HEK293 (cell line): ENCODE measurements at regions not wholly inside any gene's neighbourhood (a gene's known extent, or its start where the extent isn't known, plus 50 kb on each side); places are given as distances from the start of the nearest gene placed in this dataset.

Experiments
- CTCF ChIA-PET: fragments of 350-600 bp; formaldehyde crosslinking; extraction: SDS; loops from one replicate; lab custom pipeline; 2021; ENCODE audit warnings: antibody characterized with exemption; lab: Yijun Ruan, JAX
- POLR2A ChIA-PET: fragments of 300-600 bp; formaldehyde crosslinking; extraction: SDS; loops from one replicate; lab custom pipeline; 2020; ENCODE audit warnings: antibody characterized with exemption, inconsistent platforms; lab: Yijun Ruan, JAX
- H3K27ac ChIP-seq: fragments of 200-500 bp; sonication (Bioruptor generic); 2 replicates; pipeline ENCODE4 v1.5.1; 2014; ENCODE audit warnings: low read depth, low read length, control low read depth, inconsistent platforms; ENCODE audit errors: extremely low read depth
- H3K36me3 ChIP-seq, 2 experiments: fragments of 200-500 bp in 1 of 2; sonication (Bioruptor generic) in 1 of 2; 1 replicate in 1 of 2; 2 replicates in 1 of 2; pipeline ENCODE4 v1.5.1; 2014 to 2017; ENCODE audit warnings: inconsistent platforms in 2 of 2, low read length in 2 of 2; ENCODE audit not compliant: control insufficient read depth in 2 of 2, insufficient read depth in 1 of 2
- H3K4me1 ChIP-seq: fragments of 200-500 bp; sonication (Bioruptor generic); 2 replicates; pipeline ENCODE4 v1.5.1; 2014; ENCODE audit warnings: mild to moderate bottlenecking, low read length, inconsistent platforms; ENCODE audit not compliant: control insufficient read depth, insufficient read depth
- H3K4me3 ChIP-seq: 2 replicates; pipeline ENCODE4 v1.5.1; 2011; ENCODE audit warnings: low read depth, mild to moderate bottlenecking, control low read depth, low read length, moderate library complexity
- H3K9me3 ChIP-seq: fragments of 200-500 bp; sonication (Bioruptor generic); 2 replicates; pipeline ENCODE4 v1.5.1; 2014; ENCODE audit warnings: low read depth, low read length, inconsistent platforms; ENCODE audit not compliant: control insufficient read depth, insufficient read depth
- GLIS2 ChIP-seq: fragments of 450-650 bp; formaldehyde crosslinking; IDR thresholded peaks from 2 replicates; pipeline ENCODE4 v1.5.1; 2016; ENCODE audit warnings: missing biosample characterization, missing genetic modification characterization
- HOXA7 ChIP-seq: sonication (generic); formaldehyde crosslinking; IDR thresholded peaks from 2 replicates; pipeline ENCODE4 v1.8.1; 2022; ENCODE audit warnings: missing genetic modification reagents, borderline replicate concordance
- HOXC10 ChIP-seq: sonication (generic); formaldehyde crosslinking; IDR thresholded peaks from 2 replicates; pipeline ENCODE4 v1.8.1; 2023; ENCODE audit warnings: mild to moderate bottlenecking, missing genetic modification reagents
- HOXD13 ChIP-seq: sonication (generic); formaldehyde crosslinking; IDR thresholded peaks from 2 replicates; pipeline ENCODE4 v1.8.0; 2022; ENCODE audit warnings: missing genetic modification reagents, borderline replicate concordance
- KLF1 ChIP-seq: fragments of 450-650 bp; formaldehyde crosslinking; IDR thresholded peaks from 2 replicates; pipeline ENCODE4 v1.5.1; 2016; ENCODE audit warnings: missing biosample characterization, missing genetic modification characterization
- KLF8 ChIP-seq: fragments of 450-650 bp; formaldehyde crosslinking; IDR thresholded peaks from 2 replicates; pipeline ENCODE4 v1.5.1; 2016; ENCODE audit warnings: missing biosample characterization, missing genetic modification characterization
- OSR2 ChIP-seq: fragments of 450-650 bp; formaldehyde crosslinking; IDR thresholded peaks from 2 replicates; pipeline ENCODE4 v1.5.1; 2016; ENCODE audit warnings: missing biosample characterization, missing genetic modification characterization
- SP7 ChIP-seq: fragments of 450-650 bp; formaldehyde crosslinking; IDR thresholded peaks from 2 replicates; pipeline ENCODE4 v1.5.1; 2016; ENCODE audit warnings: missing biosample characterization, missing genetic modification characterization
- WT1 ChIP-seq: fragments of 450-650 bp; formaldehyde crosslinking; IDR thresholded peaks from 2 replicates; pipeline ENCODE4 v1.5.1; 2016; ENCODE audit warnings: missing biosample characterization, missing genetic modification characterization
- ZBTB11 ChIP-seq: fragments of 450-650 bp; formaldehyde crosslinking; conservative IDR thresholded peaks from 2 replicates; pipeline ENCODE4 v1.5.1; 2016; ENCODE audit warnings: low read depth, missing biosample characterization, missing genetic modification characterization
- ZBTB17 ChIP-seq: fragments of 450-650 bp; formaldehyde crosslinking; IDR thresholded peaks from 2 replicates; pipeline ENCODE4 v1.5.1; 2016; ENCODE audit warnings: missing biosample characterization, missing genetic modification characterization
- ZBTB49 ChIP-seq: fragments of 450-650 bp; formaldehyde crosslinking; IDR thresholded peaks from 2 replicates; pipeline ENCODE4 v1.5.1; 2016; ENCODE audit warnings: missing biosample characterization, missing genetic modification characterization, low read depth
- ZFP37 ChIP-seq: fragments of 450-650 bp; formaldehyde crosslinking; IDR thresholded peaks from 2 replicates; pipeline ENCODE4 v1.5.1; 2016; ENCODE audit warnings: missing biosample characterization, missing genetic modification characterization
- ZIC2 ChIP-seq: fragments of 450-650 bp; formaldehyde crosslinking; IDR thresholded peaks from 2 replicates; pipeline ENCODE4 v1.5.1; 2016; ENCODE audit warnings: missing biosample characterization, missing genetic modification characterization
- ZNF121 ChIP-seq: fragments of 450-650 bp; formaldehyde crosslinking; IDR thresholded peaks from 2 replicates; pipeline ENCODE4 v1.5.1; 2016; ENCODE audit warnings: missing biosample characterization, missing genetic modification characterization
- ZNF133 ChIP-seq: fragments of 450-650 bp; formaldehyde crosslinking; IDR thresholded peaks from 2 replicates; pipeline ENCODE4 v1.5.1; 2016; ENCODE audit warnings: missing biosample characterization, missing genetic modification characterization
- ZNF214 ChIP-seq: fragments of 450-650 bp; formaldehyde crosslinking; IDR thresholded peaks from 2 replicates; pipeline ENCODE4 v1.5.1; 2017; ENCODE audit warnings: missing biosample characterization, mild to moderate bottlenecking, missing genetic modification characterization, borderline replicate concordance
- ZNF404 ChIP-seq: fragments of 450-650 bp; formaldehyde crosslinking; IDR thresholded peaks from 2 replicates; pipeline ENCODE4 v1.5.1; 2017; ENCODE audit warnings: missing biosample characterization, missing genetic modification characterization
- ZNF473 ChIP-seq: fragments of 450-650 bp; formaldehyde crosslinking; IDR thresholded peaks from 2 replicates; pipeline ENCODE4 v1.5.1; 2017; ENCODE audit warnings: missing biosample characterization, missing genetic modification characterization
- ZNF48 ChIP-seq: fragments of 450-650 bp; formaldehyde crosslinking; IDR thresholded peaks from 2 replicates; pipeline ENCODE4 v1.5.1; 2016; ENCODE audit warnings: missing biosample characterization, missing genetic modification characterization
- ZNF521 ChIP-seq: fragments of 450-650 bp; formaldehyde crosslinking; IDR thresholded peaks from 2 replicates; pipeline ENCODE4 v1.5.1; 2017; ENCODE audit warnings: missing biosample characterization, mild to moderate bottlenecking, missing genetic modification characterization
- ZNF654 ChIP-seq: fragments of 450-650 bp; formaldehyde crosslinking; IDR thresholded peaks from 2 replicates; pipeline ENCODE4 v1.5.1; 2016; ENCODE audit warnings: low read depth, missing biosample characterization, missing genetic modification characterization
- ZNF677 ChIP-seq: fragments of 450-650 bp; IDR thresholded peaks from 2 replicates; pipeline ENCODE4 v1.5.0; 2018; ENCODE audit warnings: missing biosample characterization, mild to moderate bottlenecking, missing genetic modification characterization, moderate library complexity
- ZNF776 ChIP-seq: fragments of 450-650 bp; formaldehyde crosslinking; IDR thresholded peaks from 2 replicates; pipeline ENCODE4 v1.5.0; 2017; ENCODE audit warnings: missing biosample characterization, missing genetic modification characterization, borderline replicate concordance
- TF ChIP-seq, protein P1 (sequence below): fragments of 450-650 bp; formaldehyde crosslinking; IDR thresholded peaks from 2 replicates; pipeline ENCODE4 v1.5.1; 2017; ENCODE audit warnings: missing biosample characterization, mild to moderate bottlenecking, missing genetic modification characterization, moderate library complexity
- TF ChIP-seq, protein P2 (sequence below): fragments of 450-650 bp; formaldehyde crosslinking; IDR thresholded peaks from 2 replicates; pipeline ENCODE4; 2016; ENCODE audit warnings: missing biosample characterization, missing genetic modification characterization

DNA sequence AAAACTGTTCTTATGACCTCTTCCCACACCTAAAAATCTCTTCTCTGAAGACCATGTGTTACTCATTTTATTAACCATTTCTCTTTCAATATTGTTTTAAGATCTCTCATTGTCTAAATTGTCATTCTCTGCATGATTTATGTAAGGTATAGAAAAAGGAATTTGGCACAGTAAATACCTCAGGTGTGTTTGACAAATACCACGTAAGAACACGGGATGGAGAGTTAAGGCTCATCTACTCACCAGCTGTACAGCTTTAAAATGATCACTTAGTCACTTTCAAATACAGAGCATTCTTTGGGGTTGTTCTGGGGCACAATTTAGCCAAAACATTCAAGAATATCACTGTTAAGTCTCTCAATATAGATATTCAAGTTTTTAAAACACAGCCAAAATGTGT is 627.1 kb downstream of the MCTP2 start:
- ChIA-PET POLR2A (no interaction called here), CTCF (no interaction called here)
- Histone ChIP-seq H3K4me1 (no peaks in the 10 kb centered on the region), H3K4me3 (no peak overlapping the region), H3K36me3 (no peaks in the 10 kb centered on the region), H3K9me3 (no peaks in the 10 kb centered on the region), H3K27ac (no peak overlapping the region)
- TF ChIP-seq ZNF48 (no peak), SP7 (tag by site-specific recombination) (no peak), GLIS2 (tag by site-specific recombination) (no peak), ZBTB17 (tag by site-specific recombination) (no peak), ZNF404 (tag by site-specific recombination) (no peak), ZNF654 (no peak), WT1 (tag by site-specific recombination) (no peak), ZIC2 (tag by site-specific recombination) (no peak), ZBTB11 (tag by site-specific recombination) (no peak), ZNF473 (no peak), ZBTB49 (no peak), ZNF214 (tag by site-specific recombination) (no peak), KLF1 (tag by site-specific recombination) (no peak)

- CTCF ChIA-PET, result no interaction called here
- H3K4me1 ChIP-seq, result no peaks in the 10 kb centered on the region
- no peaks in the 10 kb centered on the region for H3K36me3 ChIP-seq
- no peak overlapping the region for H3K27ac ChIP-seq
- POLR2A ChIA-PET, result no interaction called here
- H3K9me3 ChIP-seq, result no peaks in the 10 kb centered on the region
- H3K4me3 ChIP-seq, result no peak overlapping the region
- TF ChIP-seq ZNF776 (tag by site-specific recombination), result no peak
- TF ChIP-seq ZNF677, result no peak
- no peak for TF ChIP-seq KLF8 (tag by site-specific recombination)
- TF ChIP-seq, protein P1, sequence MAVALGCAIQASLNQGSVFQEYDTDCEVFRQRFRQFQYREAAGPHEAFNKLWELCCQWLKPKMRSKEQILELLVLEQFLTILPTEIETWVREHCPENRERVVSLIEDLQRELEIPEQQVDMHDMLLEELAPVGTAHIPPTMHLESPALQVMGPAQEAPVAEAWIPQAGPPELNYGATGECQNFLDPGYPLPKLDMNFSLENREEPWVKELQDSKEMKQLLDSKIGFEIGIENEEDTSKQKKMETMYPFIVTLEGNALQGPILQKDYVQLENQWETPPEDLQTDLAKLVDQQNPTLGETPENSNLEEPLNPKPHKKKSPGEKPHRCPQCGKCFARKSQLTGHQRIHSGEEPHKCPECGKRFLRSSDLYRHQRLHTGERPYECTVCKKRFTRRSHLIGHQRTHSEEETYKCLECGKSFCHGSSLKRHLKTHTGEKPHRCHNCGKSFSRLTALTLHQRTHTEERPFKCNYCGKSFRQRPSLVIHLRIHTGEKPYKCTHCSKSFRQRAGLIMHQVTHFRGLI, result no peak
- TF ChIP-seq, all 188 proteins: peak for 0
Observed at GRCh38 chr15:94858920-94859319, 627.6 kb downstream of the MCTP2 start.

GRCh38 chr15:94864600-94864999 is 633.2 kb downstream of the MCTP2 start:
- CTCF ChIA-PET, result no interaction called here
- Histone ChIP-seq H3K36me3 (no peaks in the 10 kb centered on the region), H3K4me1 (no peaks in the 10 kb centered on the region), H3K27ac (no peak overlapping the region), H3K9me3 (no peaks in the 10 kb centered on the region), H3K4me3 (no peak overlapping the region)
- POLR2A ChIA-PET, result no interaction called here
- TF ChIP-seq OSR2 (tag by site-specific recombination) (no peak), ZNF473 (no peak), ZNF48 (no peak), ZNF521 (tag by site-specific recombination) (no peak), HOXC10 (CRISPR knock-in tag) (no peak), ZNF133 (tag by site-specific recombination) (no peak), ZNF121 (tag by site-specific recombination) (no peak), HOXD13 (CRISPR knock-in tag) (no peak), HOXA7 (CRISPR knock-in tag) (no peak), ZFP37 (tag by site-specific recombination) (no peak)
- TF ChIP-seq, protein P2, sequence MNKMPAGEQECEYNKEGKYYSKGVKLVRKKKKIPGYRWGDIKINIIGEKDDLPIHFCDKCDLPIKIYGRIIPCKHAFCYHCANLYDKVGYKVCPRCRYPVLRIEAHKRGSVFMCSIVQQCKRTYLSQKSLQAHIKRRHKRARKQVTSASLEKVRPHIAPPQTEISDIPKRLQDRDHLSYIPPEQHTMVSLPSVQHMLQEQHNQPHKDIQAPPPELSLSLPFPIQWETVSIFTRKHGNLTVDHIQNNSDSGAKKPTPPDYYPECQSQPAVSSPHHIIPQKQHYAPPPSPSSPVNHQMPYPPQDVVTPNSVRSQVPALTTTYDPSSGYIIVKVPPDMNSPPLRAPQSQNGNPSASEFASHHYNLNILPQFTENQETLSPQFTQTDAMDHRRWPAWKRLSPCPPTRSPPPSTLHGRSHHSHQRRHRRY (tag by site-specific recombination), result no peak
